ENCODE measurements at regions not wholly inside any gene's neighbourhood (a gene's known extent, or its start where the extent isn't known, plus 50 kb on each side); places are given as distances from the start of the nearest gene placed in this dataset.
"Not testable (repeated sequence)": the region's sequence is repeated elsewhere in the genome, so short reads cannot be mapped to it uniquely, and the experiment has no call there.

- DNase-seq = no peak
- intact Hi-C loops (cut with DNase I) = no loop called here
These were observed 152.9 kb upstream of the E2F7 start for GRCh38 chr12:77218278-77218677.

GRCh38 chr12:77216136-77216535 is 150.8 kb upstream of the E2F7 start:
- intact Hi-C loops (cut with DNase I); DNase-seq: not testable (repeated sequence)

- no peak for DNase-seq
- intact Hi-C loops (cut with DNase I) = no loop called here
These were observed 148.8 kb upstream of the E2F7 start for GRCh38 chr12:77214136-77214535.

GRCh38 chr12:77213319-77213718 is 147.9 kb upstream of the E2F7 start:
- peak in 38 of 42 donors; percentile 5 to 84 (median 43) for DNase-seq
- intact Hi-C loops (cut with DNase I) = no loop called here

- intact Hi-C loops (cut with DNase I) = no loop called here
These were observed 145.4 kb upstream of the E2F7 start for GRCh38 chr12:77210724-77211123.

GRCh38 chr12:77204083-77204482 is 138.7 kb upstream of the E2F7 start:
- no peak for DNase-seq
- intact Hi-C loops (cut with DNase I) = no loop called here

More at GRCh38 chr12:77210724-77211123, 145.4 kb upstream of the E2F7 start:
- no peak for DNase-seq

- DNase-seq = no peak
- intact Hi-C loops (cut with DNase I) = no loop called here
These were observed 137.2 kb upstream of the E2F7 start for GRCh38 chr12:77202457-77203060.

GRCh38 chr12:77189901-77190416 is 124.6 kb upstream of the E2F7 start:
- DNase-seq = no peak
- intact Hi-C loops (cut with DNase I) = no loop called here

GRCh38 chr12:77189458-77189857 is 124.1 kb upstream of the E2F7 start:
- intact Hi-C loops (cut with DNase I) = no loop called here
- DNase-seq = no peak

GRCh38 chr12:77179515-77179914 is 114.1 kb upstream of the E2F7 start:
- intact Hi-C loops (cut with DNase I) = no loop called here
- no peak for DNase-seq

GRCh38 chr12:77167801-77168200 is 102.4 kb upstream of the E2F7 start:
- no peak for DNase-seq
- intact Hi-C loops (cut with DNase I) = no loop called here

GRCh38 chr12:77166696-77167095 is 101.3 kb upstream of the E2F7 start:
- no peak for DNase-seq
- intact Hi-C loops (cut with DNase I) = no loop called here

- DNase-seq = no peak
- intact Hi-C loops (cut with DNase I) = no loop called here
These were observed 98.0 kb upstream of the E2F7 start for GRCh38 chr12:77163074-77164038.

GRCh38 chr12:77161944-77162343 is 96.6 kb upstream of the E2F7 start:
- intact Hi-C loops (cut with DNase I) = no loop called here
- no peak for DNase-seq

GRCh38 chr12:77160931-77161330 is 95.6 kb upstream of the E2F7 start:
- intact Hi-C loops (cut with DNase I) = no loop called here
- no peak for DNase-seq

GRCh38 chr12:77153706-77154105 is 88.3 kb upstream of the E2F7 start:
- intact Hi-C loops (cut with DNase I) = no loop called here
- no peak for DNase-seq

- intact Hi-C loops (cut with DNase I) = no loop called here
- peak in 8 of 42 donors; percentile 3 to 40 (median 16) for DNase-seq
These were observed 87.3 kb upstream of the E2F7 start for GRCh38 chr12:77152623-77153193.

GRCh38 chr12:77151030-77151429 is 85.7 kb upstream of the E2F7 start:
- intact Hi-C loops (cut with DNase I) = no loop called here
- DNase-seq = no peak

GRCh38 chr12:77133566-77133965 is 68.2 kb upstream of the E2F7 start:
- intact Hi-C loops (cut with DNase I) = no loop called here
- DNase-seq = no peak

- intact Hi-C loops (cut with DNase I) = no loop called here
- no peak for DNase-seq
These were observed 66.7 kb upstream of the E2F7 start for GRCh38 chr12:77131977-77132490.

Data from head of caudate nucleus (tissue), 42 donors.